A549 (cell line): ENCODE measurements at regions not wholly inside any gene's neighbourhood (a gene's known extent, or its start where the extent isn't known, plus 50 kb on each side); places are given as distances from the start of the nearest gene placed in this dataset.
"Not testable (repeated sequence)": the region's sequence is repeated elsewhere in the genome, so short reads cannot be mapped to it uniquely, and the experiment has no call there.

Source experiments
- ATAC-seq, 2 experiments: fragments of 200-7000 bp in 1 of 2; fragments of >200 bp in 1 of 2; cut with Nextera tagmentation in 1 of 2; cut with Tn5 transposase in 1 of 2; 3 replicates each; pipeline versions ENCODE4 v1.8.0 to v1.9.1; 2018 to 2020; ENCODE audit warnings: mild to moderate bottlenecking in 1 of 2, moderate library complexity in 1 of 2
- CTCF ChIA-PET: fragments of 300-600 bp; sonication (Branson Sonifier 250); formaldehyde crosslinking; extraction: SDS; loops from one replicate; lab custom pipeline; 2021; ENCODE audit warnings: antibody characterized with exemption, inconsistent platforms; lab: Yijun Ruan, JAX
- POLR2A ChIA-PET: fragments of 350-600 bp; formaldehyde crosslinking; extraction: SDS; loops from one replicate; lab custom pipeline; 2021; ENCODE audit warnings: antibody characterized with exemption, inconsistent platforms; lab: Yijun Ruan, JAX
- DNase-seq, 2 experiments: peaks; one replicate each; pipeline versions ENCODE4 v3.0.0 to v3.0.0-alpha.2; 2011 to 2016; ENCODE audit warnings: low read depth in 1 of 2, low spot score in 1 of 2
- FAIRE-seq: peaks from 2 replicates; lab custom pipeline; 2011; peaks lifted over from hg19 to GRCh38; lab: Jason Lieb, UNC
- H3K27ac ChIP-seq, 2 experiments: fragments of >200 bp; sonication (Bioruptor Twin); formaldehyde crosslinking; 3 replicates each; pipeline ENCODE4 v1.5.1; 2016 to 2017
- H3K4me1 ChIP-seq: fragments of >200 bp; sonication (Bioruptor Twin); formaldehyde crosslinking; 3 replicates; pipeline ENCODE4 v1.6.1; 2016
- H3K4me2 ChIP-seq: fragments of >200 bp; sonication (Bioruptor Twin); formaldehyde crosslinking; 3 replicates; pipeline ENCODE4 v1.6.1; 2016
- H3K4me3 ChIP-seq: fragments of >200 bp; sonication (Bioruptor Twin); formaldehyde crosslinking; 3 replicates; pipeline ENCODE4 v1.5.1; 2016
- H3K9me3 ChIP-seq: fragments of >200 bp; sonication (Bioruptor Twin); formaldehyde crosslinking; 3 replicates; pipeline ENCODE4 v1.6.1; 2016
- CBX2 ChIP-seq: fragments of 200-600 bp; sonication (generic); IDR thresholded peaks from 2 replicates; pipeline ENCODE4 v1.6.1; 2016; ENCODE audit warnings: low read depth, mild to moderate bottlenecking, borderline replicate concordance
- CEBPB ChIP-seq, 2 experiments: fragments of >200 bp in 1 of 2; sonication (Bioruptor Twin) in 1 of 2; formaldehyde crosslinking in 1 of 2; IDR thresholded peaks; 2 replicates each; pipeline ENCODE4 v1.6.1; 2012 to 2016
- CHD2 ChIP-seq: fragments of 150-350 bp; IDR thresholded peaks from 2 replicates; pipeline ENCODE4 v1.6.1; 2014; ENCODE audit warnings: low read length; ENCODE audit not compliant: partially characterized antibody
- CHD4 ChIP-seq: fragments of 200-600 bp; sonication (generic); IDR thresholded peaks from 2 replicates; pipeline ENCODE4 v1.6.1; 2016; ENCODE audit warnings: antibody characterized with exemption, mild to moderate bottlenecking, borderline replicate concordance
- EHF ChIP-seq: fragments of 250-450 bp; sonication (Bioruptor Pico); IDR thresholded peaks from 2 replicates; pipeline ENCODE4 v1.5.0; 2020; ENCODE audit warnings: mild to moderate bottlenecking
- EP300 ChIP-seq, 2 experiments: fragments of >200 bp; sonication (Bioruptor Twin); formaldehyde crosslinking; IDR thresholded peaks; 2 replicates in 1 of 2; 3 replicates in 1 of 2; pipeline ENCODE4 v1.6.1; 2016 to 2017
- FOSB ChIP-seq: fragments of 250-450 bp; sonication (Bioruptor Pico); IDR thresholded peaks from 2 replicates; pipeline ENCODE4 v1.5.0; 2020; ENCODE audit warnings: mild to moderate bottlenecking, moderate library complexity
- FOSL2 ChIP-seq, 2 experiments: fragments of 450-650 bp in 1 of 2; fragments of >200 bp in 1 of 2; sonication (Bioruptor Twin) in 1 of 2; formaldehyde crosslinking; IDR thresholded peaks; 2 replicates each; pipeline versions ENCODE4 v1.5.0 to v1.6.1; 2016 to 2020; ENCODE audit warnings: mild to moderate bottlenecking in 1 of 2, moderate library complexity in 1 of 2
- HEYL ChIP-seq: fragments of 250-450 bp; sonication (Bioruptor Pico); IDR thresholded peaks from 2 replicates; pipeline ENCODE4 v1.8.0; 2021; ENCODE audit warnings: mild to moderate bottlenecking, moderate library complexity
- JUN ChIP-seq, 2 experiments: fragments of >200 bp; sonication (Bioruptor Twin); formaldehyde crosslinking; IDR thresholded peaks; 2 replicates in 1 of 2; 3 replicates in 1 of 2; pipeline ENCODE4 v1.6.1; 2016 to 2017
- JUNB ChIP-seq: fragments of >200 bp; sonication (Bioruptor Twin); formaldehyde crosslinking; IDR thresholded peaks from 2 replicates; pipeline ENCODE4 v1.6.1; 2016
- KDM1A ChIP-seq: fragments of 200-600 bp; sonication (generic); IDR thresholded peaks from 2 replicates; pipeline ENCODE4 v1.6.1; 2016; ENCODE audit warnings: low read depth, mild to moderate bottlenecking
- KDM5A ChIP-seq: fragments of 200-600 bp; sonication (generic); IDR thresholded peaks from 2 replicates; pipeline ENCODE4 v1.6.1; 2016; ENCODE audit warnings: antibody characterized with exemption, mild to moderate bottlenecking
- NFE2L2 ChIP-seq: fragments of 150-350 bp; conservative IDR thresholded peaks from 2 replicates; pipeline ENCODE4 v1.6.1; 2014; ENCODE audit warnings: low read length
- SMC3 ChIP-seq: fragments of >200 bp; sonication (Bioruptor Twin); formaldehyde crosslinking; IDR thresholded peaks from 3 replicates; pipeline ENCODE4 v1.6.1; 2018; ENCODE audit warnings: inconsistent platforms
- TFCP2L1 ChIP-seq: fragments of 250-450 bp; sonication (Bioruptor Pico); IDR thresholded peaks from 2 replicates; pipeline ENCODE4 v1.5.0; 2021; ENCODE audit warnings: mild to moderate bottlenecking
- ZFP36 ChIP-seq: fragments of 450-650 bp; IDR thresholded peaks from 2 replicates; pipeline ENCODE4 v1.6.1; 2014; ENCODE audit warnings: borderline replicate concordance; ENCODE audit not compliant: partially characterized antibody
- ZNF302 ChIP-seq: fragments of 250-450 bp; sonication (Bioruptor Pico); IDR thresholded peaks from 2 replicates; pipeline ENCODE4 v1.9.0; 2021; ENCODE audit warnings: inconsistent platforms, mild to moderate bottlenecking, moderate library complexity
- ZSCAN20 ChIP-seq: fragments of 250-450 bp; sonication (Bioruptor Pico); IDR thresholded peaks from 2 replicates; pipeline ENCODE4 v1.8.0; 2022; ENCODE audit warnings: mild to moderate bottlenecking, moderate library complexity
- WGBS: methylation state at CpG from one replicate; pipeline ENCODE4 v1.1.6; 2017; ENCODE audit errors: missing lambda C conversion rate; 5-methylcytosine and 5-hydroxymethylcytosine counted together
- TF ChIP-seq, protein P1 (sequence below): fragments of 200-600 bp; sonication (generic); IDR thresholded peaks from 2 replicates; pipeline ENCODE4 v1.6.1; 2016; ENCODE audit warnings: antibody characterized with exemption, mild to moderate bottlenecking, moderate library complexity
- TF ChIP-seq, protein P2 (sequence below): fragments of >200 bp; sonication (Bioruptor Twin); formaldehyde crosslinking; IDR thresholded peaks from 3 replicates; pipeline ENCODE4 v1.5.1; 2016

DNA sequence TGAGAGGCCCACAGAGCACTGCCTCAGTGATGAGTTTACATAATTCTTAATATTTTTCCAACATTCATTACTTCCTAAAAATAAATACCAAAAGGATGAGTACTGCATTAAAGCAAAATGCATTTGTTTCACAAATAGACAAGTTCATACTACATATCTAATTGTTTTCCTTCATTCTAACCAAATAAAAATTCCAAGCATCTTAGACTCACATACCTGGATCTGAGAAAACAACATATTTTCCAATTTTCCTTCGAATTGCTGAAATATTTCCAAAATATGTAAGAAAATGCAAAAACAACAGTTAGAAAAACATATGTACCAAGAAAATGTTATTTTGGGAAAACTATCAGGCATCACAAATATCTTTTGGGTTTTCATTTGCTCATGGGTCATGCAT, 127.9 kb upstream of the CEP126 start:
- no peak for TF ChIP-seq FOSL2 (IDR thresholded peaks at IDR 0.05)
- no peak for TF ChIP-seq FOSL2 (CRISPR knock-in tag; IDR thresholded peaks at IDR 0.05)
- no peak for TF ChIP-seq CEBPB (IDR thresholded peaks at IDR 0.05)
- TF ChIP-seq ZNF302 (CRISPR knock-in tag): no peak
- TF ChIP-seq KDM5A: no peak
- TF ChIP-seq CBX2: no peak
- TF ChIP-seq HEYL (CRISPR knock-in tag): no peak
- no peak for TF ChIP-seq CHD4
- no peak for TF ChIP-seq EP300 (IDR thresholded peaks at IDR 0.05)
- TF ChIP-seq, all 56 proteins: peak for 0
- Histone ChIP-seq H3K9me3 (no peaks in the 10 kb centered on the region), H3K27ac (no peak overlapping the region), H3K4me3 (no peak overlapping the region), H3K4me2 (no peak overlapping the region), H3K4me1 (no peaks in the 10 kb centered on the region)
- FAIRE-seq (no peak), DNase-seq (no peak), ATAC-seq (no peak)
- ChIA-PET POLR2A (no interaction called here), CTCF (no interaction called here)
- WGBS: 18% methylated on average over 1 of the region's 1 CpG

DNA sequence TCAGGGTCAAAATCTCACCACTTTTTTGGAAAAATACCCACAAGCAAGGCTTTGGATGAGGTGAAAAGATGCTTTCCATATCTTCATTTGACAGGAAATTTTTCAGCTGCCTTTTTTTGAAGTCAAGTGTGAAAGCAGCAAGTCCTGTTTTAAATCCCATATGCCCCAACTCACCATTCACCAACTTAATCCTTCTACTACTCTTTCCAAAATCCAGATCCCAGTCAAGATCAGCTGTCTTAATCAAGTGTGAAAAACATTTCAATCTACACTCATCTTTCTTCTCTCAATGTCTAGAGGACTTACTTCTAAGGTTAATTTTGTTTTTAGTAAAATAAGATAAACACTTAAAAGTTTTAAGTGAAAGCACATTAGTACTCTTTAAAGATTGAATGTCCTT, 128.4 kb upstream of the CEP126 start:
- CTCF ChIA-PET: no interaction called here
- no peak for DNase-seq
- H3K4me2 ChIP-seq: no peak overlapping the region
- H3K4me1 ChIP-seq: no peaks in the 10 kb centered on the region
- H3K27ac ChIP-seq: no peak overlapping the region
- TF ChIP-seq KDM1A (no peak), ZSCAN20 (no peak), JUNB (no peak), NFE2L2 (no peak), FOSB (CRISPR knock-in tag) (no peak), CHD2 (no peak), SMC3 (no peak), JUN (IDR thresholded peaks at IDR 0.05) (no peak), TFCP2L1 (no peak), EHF (CRISPR knock-in tag) (no peak)
- TF ChIP-seq, protein P1, sequence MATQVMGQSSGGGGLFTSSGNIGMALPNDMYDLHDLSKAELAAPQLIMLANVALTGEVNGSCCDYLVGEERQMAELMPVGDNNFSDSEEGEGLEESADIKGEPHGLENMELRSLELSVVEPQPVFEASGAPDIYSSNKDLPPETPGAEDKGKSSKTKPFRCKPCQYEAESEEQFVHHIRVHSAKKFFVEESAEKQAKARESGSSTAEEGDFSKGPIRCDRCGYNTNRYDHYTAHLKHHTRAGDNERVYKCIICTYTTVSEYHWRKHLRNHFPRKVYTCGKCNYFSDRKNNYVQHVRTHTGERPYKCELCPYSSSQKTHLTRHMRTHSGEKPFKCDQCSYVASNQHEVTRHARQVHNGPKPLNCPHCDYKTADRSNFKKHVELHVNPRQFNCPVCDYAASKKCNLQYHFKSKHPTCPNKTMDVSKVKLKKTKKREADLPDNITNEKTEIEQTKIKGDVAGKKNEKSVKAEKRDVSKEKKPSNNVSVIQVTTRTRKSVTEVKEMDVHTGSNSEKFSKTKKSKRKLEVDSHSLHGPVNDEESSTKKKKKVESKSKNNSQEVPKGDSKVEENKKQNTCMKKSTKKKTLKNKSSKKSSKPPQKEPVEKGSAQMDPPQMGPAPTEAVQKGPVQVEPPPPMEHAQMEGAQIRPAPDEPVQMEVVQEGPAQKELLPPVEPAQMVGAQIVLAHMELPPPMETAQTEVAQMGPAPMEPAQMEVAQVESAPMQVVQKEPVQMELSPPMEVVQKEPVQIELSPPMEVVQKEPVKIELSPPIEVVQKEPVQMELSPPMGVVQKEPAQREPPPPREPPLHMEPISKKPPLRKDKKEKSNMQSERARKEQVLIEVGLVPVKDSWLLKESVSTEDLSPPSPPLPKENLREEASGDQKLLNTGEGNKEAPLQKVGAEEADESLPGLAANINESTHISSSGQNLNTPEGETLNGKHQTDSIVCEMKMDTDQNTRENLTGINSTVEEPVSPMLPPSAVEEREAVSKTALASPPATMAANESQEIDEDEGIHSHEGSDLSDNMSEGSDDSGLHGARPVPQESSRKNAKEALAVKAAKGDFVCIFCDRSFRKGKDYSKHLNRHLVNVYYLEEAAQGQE: no peak
- TF ChIP-seq, protein P2, sequence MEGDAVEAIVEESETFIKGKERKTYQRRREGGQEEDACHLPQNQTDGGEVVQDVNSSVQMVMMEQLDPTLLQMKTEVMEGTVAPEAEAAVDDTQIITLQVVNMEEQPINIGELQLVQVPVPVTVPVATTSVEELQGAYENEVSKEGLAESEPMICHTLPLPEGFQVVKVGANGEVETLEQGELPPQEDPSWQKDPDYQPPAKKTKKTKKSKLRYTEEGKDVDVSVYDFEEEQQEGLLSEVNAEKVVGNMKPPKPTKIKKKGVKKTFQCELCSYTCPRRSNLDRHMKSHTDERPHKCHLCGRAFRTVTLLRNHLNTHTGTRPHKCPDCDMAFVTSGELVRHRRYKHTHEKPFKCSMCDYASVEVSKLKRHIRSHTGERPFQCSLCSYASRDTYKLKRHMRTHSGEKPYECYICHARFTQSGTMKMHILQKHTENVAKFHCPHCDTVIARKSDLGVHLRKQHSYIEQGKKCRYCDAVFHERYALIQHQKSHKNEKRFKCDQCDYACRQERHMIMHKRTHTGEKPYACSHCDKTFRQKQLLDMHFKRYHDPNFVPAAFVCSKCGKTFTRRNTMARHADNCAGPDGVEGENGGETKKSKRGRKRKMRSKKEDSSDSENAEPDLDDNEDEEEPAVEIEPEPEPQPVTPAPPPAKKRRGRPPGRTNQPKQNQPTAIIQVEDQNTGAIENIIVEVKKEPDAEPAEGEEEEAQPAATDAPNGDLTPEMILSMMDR: no peak
- TF ChIP-seq, all 56 proteins: peak for 0
- FAIRE-seq: no peak
- POLR2A ChIA-PET: no interaction called here
- ATAC-seq: no peak
- no peak overlapping the region for H3K4me3 ChIP-seq
- H3K9me3 ChIP-seq: no peaks in the 10 kb centered on the region

DNA sequence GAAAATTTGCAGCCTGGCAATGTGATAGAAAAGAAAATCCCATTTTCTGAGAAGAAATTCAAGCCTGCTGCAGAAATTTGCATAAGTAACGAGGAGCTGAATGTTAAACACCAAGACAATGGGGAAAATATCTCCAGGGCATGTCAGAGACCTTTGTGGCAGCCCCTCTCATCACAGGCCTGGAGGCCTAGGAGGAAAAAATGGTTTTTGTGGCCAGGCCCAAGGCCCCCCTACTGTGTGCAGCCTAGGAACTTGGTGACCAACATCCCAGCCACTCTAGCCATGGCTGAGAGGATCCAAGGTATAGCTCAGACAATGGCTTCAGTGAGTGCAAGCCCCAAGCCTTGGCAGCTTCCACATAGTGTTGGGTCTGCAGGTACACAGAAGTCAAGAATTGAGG, 135.6 kb upstream of the CEP126 start:
- WGBS: 25% methylated on average over 1 of the region's 1 CpG
- CTCF ChIA-PET, H3K9me3 ChIP-seq, DNase-seq, H3K27ac ChIP-seq, H3K4me1 ChIP-seq, H3K4me3 ChIP-seq, POLR2A ChIA-PET, ATAC-seq, FAIRE-seq, H3K4me2 ChIP-seq: not testable (repeated sequence)
- peak; percentile 91 for TF ChIP-seq ZFP36
